IMR-90 (cell line): ENCODE measurements at regions not wholly inside any gene's neighbourhood (a gene's known extent, or its start where the extent isn't known, plus 50 kb on each side); places are given as distances from the start of the nearest gene placed in this dataset.

Experiments
- ATAC-seq: fragments of 200-7000 bp; cut with Tn5 transposase; 2 replicates; pipeline ENCODE4 v1.9.1; 2020; ENCODE audit warnings: low read depth, mild to moderate bottlenecking, moderate library complexity
- BruUV-seq: library from RNA; stranded (reverse); fragments of 400-500 nt; replicated peaks from 2 replicates; lab custom pipeline; 2021; lab: Mats Ljungman, UMichigan
- CTCF ChIA-PET: fragments of 300-600 bp; formaldehyde crosslinking; extraction: SDS; loops from one replicate; lab custom pipeline; 2021; ENCODE audit warnings: antibody characterized with exemption; lab: Yijun Ruan, JAX
- POLR2A ChIA-PET: fragments of 300-600 bp; sonication (Branson Sonifier 250); formaldehyde crosslinking; loops from one replicate; lab custom pipeline; 2022; ENCODE audit warnings: antibody characterized with exemption; ENCODE audit not compliant: unreplicated experiment; lab: Charles Lee
- DNase-seq: peaks from one replicate; pipeline ENCODE4 v3.0.0; 2013
- H2AFZ ChIP-seq: replicated peaks from 2 replicates; pipeline ENCODE3; 2013; ENCODE audit warnings: low read length, mild to moderate bottlenecking; ENCODE audit not compliant: poor library complexity
- H2AK5ac ChIP-seq: 2 replicates; pipeline ENCODE4 v1.6.1; 2013; ENCODE audit warnings: low read depth, low read length, inconsistent platforms
- H2AK9ac ChIP-seq: replicated peaks from 2 replicates; pipeline ENCODE3; 2013; ENCODE audit warnings: mild to moderate bottlenecking, low read depth, low read length, moderate library complexity; ENCODE audit not compliant: poor library complexity
- H2BK120ac ChIP-seq: 2 replicates; pipeline ENCODE4 v1.6.1; 2013; ENCODE audit warnings: low read depth, low read length, inconsistent platforms
- H2BK15ac ChIP-seq: 3 replicates; pipeline ENCODE4 v1.6.1; 2013; ENCODE audit warnings: low read depth, low read length, inconsistent platforms
- H2BK20ac ChIP-seq: 2 replicates; pipeline ENCODE4 v1.6.1; 2013; ENCODE audit warnings: low read depth, mild to moderate bottlenecking, inconsistent platforms, low read length, moderate library complexity
- H2BK5ac ChIP-seq: 2 replicates; pipeline ENCODE4 v1.6.1; 2013; ENCODE audit warnings: mild to moderate bottlenecking, low read depth, low read length, inconsistent platforms; ENCODE audit not compliant: poor library complexity, severe bottlenecking
- H3K14ac ChIP-seq: replicated peaks from 2 replicates; pipeline ENCODE4 v1.6.1; 2013; ENCODE audit warnings: low read depth, low read length, inconsistent platforms
- H3K18ac ChIP-seq: 2 replicates; pipeline ENCODE4 v1.6.1; 2013; ENCODE audit warnings: low read depth, low read length, control low read depth
- H3K23ac ChIP-seq: 2 replicates; pipeline ENCODE4 v1.6.1; 2013; ENCODE audit warnings: low read depth, low read length, inconsistent platforms
- H3K27ac ChIP-seq: 2 replicates; pipeline ENCODE4 v1.5.1; 2013; ENCODE audit warnings: mild to moderate bottlenecking, control low read depth, low read length; ENCODE audit not compliant: insufficient read depth
- H3K27me3 ChIP-seq: 2 replicates; pipeline ENCODE4 v1.6.1; 2013; ENCODE audit warnings: low read length; ENCODE audit not compliant: control insufficient read depth, insufficient read depth
- H3K36me3 ChIP-seq: 2 replicates; pipeline ENCODE4 v1.6.1; 2013; ENCODE audit warnings: low read length, mixed read lengths; ENCODE audit not compliant: control insufficient read depth, insufficient read depth
- H3K4ac ChIP-seq: 2 replicates; pipeline ENCODE4 v1.6.1; 2013; ENCODE audit warnings: low read depth, low read length, inconsistent platforms
- H3K4me1 ChIP-seq: 2 replicates; pipeline ENCODE4 v1.6.1; 2013; ENCODE audit warnings: low read length, mixed read lengths; ENCODE audit not compliant: control insufficient read depth, insufficient read depth
- H3K4me2 ChIP-seq: 2 replicates; pipeline ENCODE4 v1.6.1; 2013; ENCODE audit warnings: low read depth, mild to moderate bottlenecking, control low read depth, low read length, moderate library complexity
- H3K4me3 ChIP-seq: 2 replicates; pipeline ENCODE4 v1.5.1; 2013; ENCODE audit warnings: low read depth, mild to moderate bottlenecking, control low read depth, low read length, moderate library complexity; ENCODE audit not compliant: insufficient read depth
- H3K56ac ChIP-seq: 2 replicates; pipeline ENCODE4 v1.6.1; 2013; ENCODE audit warnings: low read length, inconsistent platforms; ENCODE audit not compliant: insufficient read depth; ENCODE audit errors: extremely low read depth
- H3K79me1 ChIP-seq, 2 experiments: 2 replicates each; pipeline ENCODE4 v1.6.1; 2013; ENCODE audit warnings: low read length in 2 of 2, inconsistent platforms in 1 of 2, low read depth in 1 of 2
- H3K9ac ChIP-seq: 2 replicates; pipeline ENCODE4 v1.6.1; 2013; ENCODE audit warnings: low read depth, low read length, control low read depth
- H3K9me1 ChIP-seq: 2 replicates; pipeline ENCODE4 v1.6.1; 2013; ENCODE audit warnings: low read length, inconsistent platforms; ENCODE audit not compliant: insufficient read depth
- H3K9me3 ChIP-seq: 2 replicates; pipeline ENCODE4 v1.6.1; 2013; ENCODE audit warnings: low read length; ENCODE audit not compliant: control insufficient read depth, insufficient read depth
- H4K20me1 ChIP-seq: 2 replicates; pipeline ENCODE4 v1.6.1; 2013; ENCODE audit warnings: low read length, inconsistent platforms; ENCODE audit not compliant: insufficient read depth
- H4K5ac ChIP-seq: 2 replicates; pipeline ENCODE4 v1.6.1; 2013; ENCODE audit warnings: mild to moderate bottlenecking, low read depth, low read length, control low read depth
- H4K8ac ChIP-seq, 2 experiments: 2 replicates each; pipeline ENCODE4 v1.6.1; 2013; ENCODE audit warnings: low read depth in 2 of 2, low read length in 2 of 2, control low read depth in 1 of 2, inconsistent platforms in 1 of 2
- H4K91ac ChIP-seq: 2 replicates; pipeline ENCODE4 v1.6.1; 2013; ENCODE audit warnings: low read depth, low read length, inconsistent platforms; ENCODE audit not compliant: insufficient read depth
- BHLHE40 ChIP-seq: fragments of 150-350 bp; IDR thresholded peaks from 2 replicates; pipeline ENCODE4 v1.6.1; 2016; ENCODE audit warnings: mild to moderate bottlenecking, low read depth, low read length
- CEBPB ChIP-seq: IDR thresholded peaks from 2 replicates; pipeline ENCODE4 v1.6.1; 2012; ENCODE audit warnings: low read depth, low read length, improper control_type of control experiment
- CHD1 ChIP-seq: IDR thresholded peaks from 2 replicates; pipeline ENCODE4 v1.6.1; 2012; ENCODE audit warnings: low read depth, low read length, improper control_type of control experiment
- CTCF ChIP-seq: conservative IDR thresholded peaks from 2 replicates; pipeline ENCODE4 v1.5.1; 2012; ENCODE audit warnings: mild to moderate bottlenecking, low read depth, low read length, improper control_type of control experiment
- FOS ChIP-seq: fragments of 150-350 bp; IDR thresholded peaks from 2 replicates; pipeline ENCODE4 v1.6.1; 2016; ENCODE audit warnings: low read depth, low read length
- MAFK ChIP-seq: IDR thresholded peaks from 2 replicates; pipeline ENCODE4 v1.6.1; 2012; ENCODE audit warnings: low read depth, low read length, improper control_type of control experiment
- MAZ ChIP-seq: IDR thresholded peaks from 2 replicates; pipeline ENCODE4 v1.6.1; 2012; ENCODE audit warnings: low read depth, mild to moderate bottlenecking, low read length, improper control_type of control experiment, moderate library complexity, borderline replicate concordance
- MXI1 ChIP-seq: IDR thresholded peaks from 2 replicates; pipeline ENCODE4 v1.6.1; 2012; ENCODE audit warnings: low read depth, mild to moderate bottlenecking, low read length, moderate library complexity, borderline replicate concordance
- NFE2L2 ChIP-seq: fragments of 150-350 bp; IDR thresholded peaks from 2 replicates; pipeline ENCODE4 v1.6.1; 2016; ENCODE audit warnings: low read depth, mild to moderate bottlenecking, low read length
- POLR2A ChIP-seq: IDR thresholded peaks from 2 replicates; pipeline ENCODE4 v1.6.1; 2012; ENCODE audit warnings: mild to moderate bottlenecking, low read depth, low read length
- RAD21 ChIP-seq: IDR thresholded peaks from 2 replicates; pipeline ENCODE4 v1.6.1; 2012; ENCODE audit warnings: low read length, improper control_type of control experiment
- RCOR1 ChIP-seq: IDR thresholded peaks from 2 replicates; pipeline ENCODE4 v1.6.1; 2012; ENCODE audit warnings: mild to moderate bottlenecking, low read length, improper control_type of control experiment; ENCODE audit not compliant: insufficient replicate concordance
- RFX5 ChIP-seq: IDR thresholded peaks from 2 replicates; pipeline ENCODE4 v1.8.0; 2012; ENCODE audit warnings: low read depth, mild to moderate bottlenecking, low read length, moderate library complexity
- SMC3 ChIP-seq: fragments of 150-350 bp; IDR thresholded peaks from 2 replicates; pipeline ENCODE4 v1.6.1; 2016; ENCODE audit warnings: low read depth, mild to moderate bottlenecking, antibody characterized with exemption, low read length, moderate library complexity
- USF2 ChIP-seq: fragments of 150-350 bp; IDR thresholded peaks from 2 replicates; pipeline ENCODE4 v1.6.1; 2017; ENCODE audit warnings: mild to moderate bottlenecking, antibody characterized with exemption, low read length, low read depth
- WGBS, 2 experiments: methylation state at CpG; one replicate each; pipeline versions ENCODE4 v1.1.5 to v1.1.7; 2013; ENCODE audit warnings: missing lambda C conversion rate in 2 of 2; ENCODE audit not compliant: insufficient read length in 1 of 2; ENCODE audit errors: extremely low coverage in 2 of 2; 5-methylcytosine and 5-hydroxymethylcytosine counted together
- dilution Hi-C: fragments of 300-500 bp; cut with HindIII; formaldehyde crosslinking; loops from one replicate; pipeline ENCODE4 v1.14.3; 2018; ENCODE audit warnings: low sequenced_read_pairs; ENCODE audit not compliant: unreplicated experiment
- in situ Hi-C: fragments of 300-500 bp; cut with MboI; formaldehyde crosslinking; loops from 3 replicates; pipeline ENCODE4 v1.14.3; 2019; ENCODE audit warnings: low sequenced_read_pairs, inconsistent platforms, mixed read lengths
- intact Hi-C: fragments of 100-400 bp; cut with micrococcal nuclease; formaldehyde crosslinking; loops from 2 replicates; pipeline ENCODE4 v1.10.0; 2022
- TF ChIP-seq, protein P1 (sequence below): fragments of 150-350 bp; IDR thresholded peaks from 2 replicates; pipeline ENCODE4 v1.6.1; 2016; ENCODE audit warnings: low read depth, mild to moderate bottlenecking, low read length, moderate library complexity, borderline replicate concordance

GRCh38 chr16:54594601-54595391 is 308.2 kb upstream of the IRX3 start:
- dilution Hi-C loops = no loop called here
- 7% methylated on average over 3 of the region's 26 CpGs; no CpG with 5 or more reads in 1 of the 2 experiments for WGBS, 2 experiments
- no TSS peak for BruUV-seq
- no peaks in the 10 kb centered on the region for H4K20me1 ChIP-seq
- TF ChIP-seq CEBPB = no peak
- no peak for TF ChIP-seq MXI1
- no peak for TF ChIP-seq USF2
- TF ChIP-seq FOS = no peak
- TF ChIP-seq POLR2A = no peak
- no peak for TF ChIP-seq RAD21
- no peak for TF ChIP-seq RFX5
- TF ChIP-seq RCOR1 = no peak
- no peak for TF ChIP-seq MAFK
- no peak for TF ChIP-seq NFE2L2
- TF ChIP-seq SMC3 = no peak
- TF ChIP-seq CTCF = no peak
- TF ChIP-seq BHLHE40 = no peak
- TF ChIP-seq MAZ = no peak
- TF ChIP-seq, protein P1, sequence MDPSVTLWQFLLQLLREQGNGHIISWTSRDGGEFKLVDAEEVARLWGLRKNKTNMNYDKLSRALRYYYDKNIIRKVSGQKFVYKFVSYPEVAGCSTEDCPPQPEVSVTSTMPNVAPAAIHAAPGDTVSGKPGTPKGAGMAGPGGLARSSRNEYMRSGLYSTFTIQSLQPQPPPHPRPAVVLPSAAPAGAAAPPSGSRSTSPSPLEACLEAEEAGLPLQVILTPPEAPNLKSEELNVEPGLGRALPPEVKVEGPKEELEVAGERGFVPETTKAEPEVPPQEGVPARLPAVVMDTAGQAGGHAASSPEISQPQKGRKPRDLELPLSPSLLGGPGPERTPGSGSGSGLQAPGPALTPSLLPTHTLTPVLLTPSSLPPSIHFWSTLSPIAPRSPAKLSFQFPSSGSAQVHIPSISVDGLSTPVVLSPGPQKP = no peak
- TF ChIP-seq CHD1 = no peak
- no peak overlapping the region for H3K4me3 ChIP-seq
- H3K9ac ChIP-seq = no peak overlapping the region
- no peak overlapping the region for H3K23ac ChIP-seq
- H3K14ac ChIP-seq = no peak overlapping the region
- no peak for DNase-seq
- H3K4ac ChIP-seq = no peak overlapping the region
- intact Hi-C loops = no loop called here
- H4K91ac ChIP-seq = no peak overlapping the region
- no peak overlapping the region for H2AK5ac ChIP-seq
- ATAC-seq = no peak
- ChIA-PET POLR2A (no interaction called here), CTCF (no interaction called here)
- in situ Hi-C loops = no loop called here
- no peak overlapping the region for H2BK20ac ChIP-seq
- no peak overlapping the region for H3K4me2 ChIP-seq
- H3K36me3 ChIP-seq = no peaks in the 10 kb centered on the region
- no peaks in the 10 kb centered on the region for H3K4me1 ChIP-seq
- H3K56ac ChIP-seq = no peak overlapping the region
- H2BK15ac ChIP-seq = no peak overlapping the region
- no peak overlapping the region for H4K5ac ChIP-seq
- H2AK9ac ChIP-seq = no peak overlapping the region
- H2AFZ ChIP-seq = no peak overlapping the region
- H3K79me1 ChIP-seq = no peaks in the 10 kb centered on the region
- H3K9me3 ChIP-seq = no peaks in the 10 kb centered on the region; the same call in 1 of the 2 replicates
- no peak overlapping the region for H2BK5ac ChIP-seq
- H2BK120ac ChIP-seq = no peak overlapping the region
- no peak overlapping the region for H3K27ac ChIP-seq
- H3K18ac ChIP-seq = no peak overlapping the region
- no peak overlapping the region for H4K8ac ChIP-seq
- H3K27me3 ChIP-seq = no peaks in the 10 kb centered on the region
- H3K9me1 ChIP-seq = no peaks in the 10 kb centered on the region
